CD4-positive, alpha-beta T cell treated with Interleukin-12 subunit alpha and Interleukin-12 subunit beta, for 1 hour (primary cell): ENCODE measurements at regions not wholly inside any gene's neighbourhood (a gene's known extent, or its start where the extent isn't known, plus 50 kb on each side); places are given as distances from the start of the nearest gene placed in this dataset.

Source experiments
- DNase-seq: peaks from one replicate; pipeline ENCODE4 v3.0.0-alpha.2; 2020

DNA sequence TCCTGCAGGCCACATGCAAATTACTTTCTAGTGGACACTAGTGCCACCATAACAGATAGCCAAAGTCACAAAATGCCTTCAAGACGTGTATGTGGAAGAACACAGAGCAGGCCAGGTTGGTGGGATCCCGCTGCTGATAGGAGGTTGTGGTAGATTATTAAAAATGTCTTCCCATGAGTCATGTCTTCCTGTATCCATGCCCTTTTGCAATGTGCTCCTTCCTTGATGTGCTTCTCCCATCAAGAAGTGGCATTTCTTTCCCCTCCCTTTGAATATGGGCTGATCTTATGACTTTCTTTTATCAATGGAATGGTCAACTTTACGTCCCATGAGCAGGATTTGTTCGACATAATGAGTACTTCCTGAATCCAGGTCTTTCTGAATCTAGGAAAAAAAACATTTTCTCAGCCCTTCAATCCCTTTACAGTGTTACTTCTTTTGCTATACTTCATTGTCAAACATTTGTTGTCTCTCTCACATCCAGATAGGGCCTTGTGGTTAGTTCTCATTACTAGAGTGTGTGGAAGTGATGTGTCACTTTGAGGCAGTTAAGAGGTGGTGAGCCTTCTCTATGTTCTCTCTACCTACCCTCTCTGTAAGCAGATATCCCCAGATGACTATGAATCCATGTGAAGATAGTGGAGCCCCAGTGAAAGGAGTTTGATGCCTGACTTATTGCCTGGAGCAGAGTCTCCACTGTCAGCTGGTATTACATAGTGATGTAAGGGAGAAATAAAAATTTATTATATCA is 519.2 kb upstream of the DIPK2B start:
- DNase-seq = no peak

DNA sequence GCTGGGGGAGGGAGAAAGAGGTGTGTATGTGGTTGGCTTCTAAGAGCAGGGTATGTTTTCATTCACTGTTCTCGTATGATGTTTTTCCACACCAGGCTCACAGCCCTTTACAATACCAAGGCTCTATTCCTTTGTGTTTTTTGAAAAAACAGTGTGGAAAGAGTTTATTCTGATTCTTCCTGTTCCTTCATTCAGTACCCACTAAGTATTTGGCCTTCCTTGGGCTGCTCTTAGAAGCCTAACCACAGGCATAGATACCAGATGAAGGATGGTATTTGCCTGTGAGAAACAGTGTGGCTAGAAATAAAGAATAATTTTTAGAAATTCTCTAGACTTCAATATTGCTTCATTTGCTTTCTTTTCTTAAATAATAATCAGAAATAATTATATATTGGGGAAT is 518.0 kb upstream of the DIPK2B start:
- no peak for DNase-seq

DNA sequence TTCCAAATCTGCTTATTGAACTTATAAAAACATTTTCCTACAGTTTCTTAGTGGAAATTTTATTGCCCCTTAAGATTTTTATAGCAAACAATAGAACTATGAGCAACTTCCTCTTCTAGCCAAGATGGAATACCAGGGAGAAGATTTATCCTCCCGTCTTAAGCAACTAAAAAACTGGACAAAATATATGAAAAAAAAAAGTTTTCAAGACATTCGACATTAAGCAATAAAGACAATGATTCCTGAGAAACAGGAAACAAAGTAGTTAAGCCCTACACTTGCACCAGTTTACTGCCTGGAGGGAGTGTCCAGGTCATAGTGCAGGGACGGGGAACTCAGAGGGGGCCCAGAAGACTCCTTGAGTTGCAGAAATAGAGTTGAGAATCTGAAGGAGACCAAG is 516.1 kb upstream of the DIPK2B start:
- no peak for DNase-seq

DNA sequence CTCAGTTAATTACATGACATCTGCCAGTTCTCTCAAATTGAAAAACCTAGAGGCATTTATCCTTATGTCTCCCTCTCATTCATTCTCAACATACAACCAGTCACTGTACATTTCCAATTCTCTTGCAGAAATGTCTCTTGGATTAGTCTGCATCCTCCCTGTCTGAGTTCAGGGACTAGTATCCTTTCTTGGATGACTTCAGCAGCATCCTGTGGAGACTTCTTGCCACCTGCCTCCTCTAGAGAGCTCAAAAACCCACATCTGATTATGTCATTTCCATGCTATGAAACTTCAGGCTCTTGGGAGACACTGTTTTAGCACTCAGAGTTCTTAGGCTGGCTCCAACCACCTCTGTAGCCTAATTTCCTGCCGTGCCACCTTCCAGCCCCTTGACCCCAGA is 515.1 kb upstream of the DIPK2B start:
- DNase-seq = no peak

DNA sequence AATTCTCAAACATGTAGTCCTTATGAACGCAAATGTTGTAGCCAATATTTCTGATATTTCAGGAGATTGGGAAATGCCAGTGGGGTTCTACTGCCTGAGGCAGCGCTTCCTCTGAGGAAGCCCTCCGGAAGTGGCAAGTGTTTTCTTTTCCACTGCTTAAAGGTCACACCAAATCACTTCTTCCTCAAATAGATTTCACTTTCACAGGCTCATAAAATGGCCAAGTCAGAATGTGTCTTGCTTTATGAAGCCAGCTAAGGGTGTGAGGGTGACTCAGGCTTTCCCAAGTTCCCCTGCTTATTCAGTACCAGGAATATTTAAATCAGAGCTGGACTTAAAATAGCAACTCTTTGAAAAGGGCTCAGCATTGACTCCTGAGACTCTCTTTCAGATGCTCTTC is 514.2 kb upstream of the DIPK2B start:
- no peak for DNase-seq

DNA sequence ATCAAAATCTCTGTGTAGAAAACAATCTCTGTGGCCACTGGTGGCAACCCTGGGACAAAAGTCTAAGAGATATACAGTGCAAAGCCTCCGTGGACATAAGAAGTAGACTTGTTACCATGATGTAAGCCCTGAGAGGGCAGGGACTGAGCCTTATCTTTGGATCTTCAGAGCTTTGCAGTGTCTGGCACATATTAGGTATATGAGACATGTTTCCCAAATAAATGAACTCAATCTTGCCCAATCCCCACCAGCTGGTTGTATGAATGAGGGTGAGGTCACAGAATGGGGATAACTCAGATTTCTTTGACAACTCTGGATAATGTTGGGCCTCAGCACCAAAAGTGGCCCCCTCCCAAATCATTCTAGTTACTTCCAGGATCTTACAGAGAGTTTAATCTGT is 511.4 kb upstream of the DIPK2B start:
- DNase-seq = no peak

DNA sequence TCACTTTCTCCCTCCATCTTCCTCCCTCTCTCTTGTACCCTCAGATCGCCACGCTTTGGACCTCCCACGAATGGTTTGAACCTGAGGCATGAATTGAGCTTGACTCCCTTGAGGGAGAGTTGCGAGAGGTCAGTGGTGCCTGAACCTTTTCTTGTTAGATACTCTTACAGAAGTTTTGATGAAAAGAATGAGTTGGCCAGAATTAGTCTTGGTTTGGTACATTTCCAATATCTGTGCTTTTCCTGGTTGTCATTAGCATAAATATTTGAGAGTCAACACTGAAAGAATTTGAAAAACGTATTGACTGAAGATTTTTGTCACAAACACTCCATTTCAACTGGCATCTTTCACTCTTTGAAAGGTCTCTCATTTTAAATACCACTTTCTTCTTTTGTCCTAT is 510.6 kb upstream of the DIPK2B start:
- no peak for DNase-seq

DNA sequence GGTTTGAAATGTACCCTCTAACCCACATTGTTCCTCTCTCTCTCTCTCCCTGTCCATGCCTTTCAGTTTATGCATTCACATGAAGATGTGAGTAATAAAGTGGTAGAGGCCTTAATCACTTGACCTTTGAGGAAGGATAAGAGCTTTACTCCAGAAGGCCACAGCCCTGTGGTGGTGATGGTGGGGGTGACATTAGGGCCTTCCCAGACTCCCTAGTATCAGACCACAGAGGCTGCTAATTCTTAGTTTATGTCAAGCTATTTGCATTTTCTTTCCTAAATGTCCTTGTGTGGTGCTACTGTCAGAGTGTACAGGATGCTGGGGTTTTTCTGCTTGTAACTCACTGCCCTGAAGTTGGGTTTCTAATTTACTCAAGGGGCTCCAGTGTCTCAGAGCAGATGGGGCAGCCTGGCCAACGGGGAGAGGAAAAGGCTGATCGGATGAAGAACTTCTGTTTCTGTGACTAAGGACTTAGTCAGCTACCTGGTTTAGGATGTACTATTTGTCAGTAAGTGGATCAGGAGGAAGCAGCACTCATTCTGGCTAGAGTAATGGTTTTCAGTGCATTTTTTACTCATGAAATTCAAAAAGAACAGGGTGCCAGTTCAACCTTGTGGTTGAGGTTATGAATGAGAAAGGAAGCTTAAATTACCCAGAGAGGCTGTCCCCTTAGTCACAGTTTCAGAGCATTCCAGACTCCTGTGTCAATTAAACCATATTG is 509.6 kb upstream of the DIPK2B start:
- DNase-seq = no peak

DNA sequence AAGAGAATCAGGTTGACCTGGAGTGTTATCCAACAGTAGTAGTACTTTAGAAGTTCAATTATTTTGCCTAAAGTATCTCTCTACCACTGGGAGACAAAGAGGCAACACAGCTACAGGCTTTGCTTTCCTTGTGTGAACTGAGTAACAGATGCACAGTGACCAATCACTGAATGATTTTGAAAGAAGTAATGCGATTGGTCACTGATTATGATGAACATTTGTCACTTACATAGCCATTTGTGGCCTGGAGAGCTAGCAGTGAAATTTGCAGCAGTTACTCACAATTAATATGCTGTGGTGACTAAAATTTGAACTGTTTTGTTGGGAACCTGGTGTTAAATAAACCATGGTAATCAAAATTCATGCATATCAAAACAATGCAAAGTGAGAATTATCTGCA is 508.7 kb upstream of the DIPK2B start:
- no peak for DNase-seq

DNA sequence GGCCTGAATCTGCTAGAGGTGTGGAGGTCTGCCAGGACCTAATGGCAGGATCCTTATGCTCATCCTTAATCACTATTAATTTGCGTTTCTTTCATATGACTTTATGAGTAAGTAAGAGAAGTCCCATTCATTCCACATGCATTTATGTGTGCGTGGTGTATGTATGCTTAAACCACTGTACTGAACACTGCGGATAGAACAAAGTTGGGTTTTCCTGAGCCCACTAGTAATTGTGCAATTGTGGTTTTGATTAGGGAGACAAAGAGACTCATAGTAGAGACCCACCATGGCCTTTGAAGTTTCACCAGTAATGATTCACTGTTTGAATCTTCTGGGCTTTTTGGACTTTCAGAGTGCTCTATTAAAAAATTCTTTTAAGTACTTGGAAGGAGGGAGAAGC is 498.5 kb upstream of the DIPK2B start:
- no peak for DNase-seq

DNA sequence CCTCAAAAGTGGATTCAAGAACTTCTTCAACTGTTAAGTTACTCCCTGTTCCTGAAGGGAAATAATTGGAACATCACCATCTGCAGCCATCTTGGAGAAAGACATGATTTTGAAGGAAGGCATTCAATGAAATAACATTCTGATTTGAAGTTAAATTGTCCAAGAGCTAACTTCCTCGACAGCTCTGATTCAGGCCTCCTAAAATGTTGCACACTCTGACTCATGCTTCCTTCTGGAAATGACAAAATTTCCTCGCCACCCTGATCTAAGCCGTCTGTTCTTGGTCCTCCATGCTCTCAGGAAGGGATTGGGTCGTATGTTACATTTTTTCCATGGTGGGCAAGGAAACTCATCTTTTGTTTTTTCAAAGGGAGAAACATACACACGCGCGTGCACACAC is 496.9 kb upstream of the DIPK2B start:
- no peak for DNase-seq

DNA sequence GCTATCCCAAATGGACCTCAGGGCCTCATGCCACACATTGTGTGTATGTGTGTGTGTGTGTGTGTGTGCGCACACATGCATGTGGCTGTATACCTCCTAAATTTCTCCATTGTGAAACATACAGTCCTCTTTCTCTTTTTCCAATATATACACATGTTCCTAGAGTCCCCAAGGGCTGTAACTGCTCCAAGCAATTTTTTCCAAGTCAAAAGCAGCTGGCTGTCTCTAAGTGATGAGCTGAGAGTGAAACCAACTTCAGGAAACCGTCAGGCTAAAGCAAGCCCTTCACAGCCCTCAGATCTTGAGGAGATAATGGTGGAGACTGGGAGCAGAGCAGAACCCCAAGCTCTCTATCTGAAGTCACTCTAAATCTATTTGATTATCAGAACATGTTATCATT is 496.1 kb upstream of the DIPK2B start:
- no peak for DNase-seq

DNA sequence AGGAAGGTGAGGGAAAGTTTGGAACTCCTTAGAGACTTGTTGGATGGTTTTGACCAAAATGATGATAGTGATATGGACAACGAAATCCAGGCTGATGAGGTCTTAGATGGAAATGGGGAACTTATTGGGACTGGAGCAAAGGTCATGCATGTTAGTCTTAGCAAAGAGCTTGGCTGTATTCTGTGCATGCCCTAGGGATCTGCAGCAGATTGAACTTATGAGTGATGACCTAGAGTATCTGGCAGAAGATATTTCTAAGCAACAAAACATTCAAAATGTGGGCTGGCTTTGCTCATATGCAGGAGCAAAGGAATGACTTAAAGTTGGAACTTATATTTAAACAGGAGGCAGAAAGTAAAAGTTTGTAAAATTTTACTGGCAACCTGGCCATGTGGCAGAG is 489.3 kb upstream of the DIPK2B start:
- DNase-seq = no peak

DNA sequence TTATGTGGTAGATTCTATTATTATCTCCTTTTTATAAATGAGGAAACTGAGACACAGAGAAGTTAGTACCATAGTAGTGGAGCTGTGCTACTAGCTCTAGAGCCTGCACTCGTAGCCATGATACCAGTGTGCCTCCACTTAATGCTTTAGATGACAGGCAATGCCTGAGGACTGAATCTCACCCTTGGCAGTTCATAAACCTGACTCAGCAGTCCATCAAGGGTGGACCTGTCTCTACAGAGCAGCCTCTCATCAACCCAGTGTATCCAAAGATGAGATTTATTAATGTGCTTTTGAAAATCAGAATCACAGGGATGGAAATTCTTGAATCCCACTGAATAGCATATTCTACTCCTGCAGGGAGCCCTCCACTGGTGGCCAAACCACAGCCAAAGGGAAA is 483.2 kb upstream of the DIPK2B start:
- DNase-seq = no peak

DNA sequence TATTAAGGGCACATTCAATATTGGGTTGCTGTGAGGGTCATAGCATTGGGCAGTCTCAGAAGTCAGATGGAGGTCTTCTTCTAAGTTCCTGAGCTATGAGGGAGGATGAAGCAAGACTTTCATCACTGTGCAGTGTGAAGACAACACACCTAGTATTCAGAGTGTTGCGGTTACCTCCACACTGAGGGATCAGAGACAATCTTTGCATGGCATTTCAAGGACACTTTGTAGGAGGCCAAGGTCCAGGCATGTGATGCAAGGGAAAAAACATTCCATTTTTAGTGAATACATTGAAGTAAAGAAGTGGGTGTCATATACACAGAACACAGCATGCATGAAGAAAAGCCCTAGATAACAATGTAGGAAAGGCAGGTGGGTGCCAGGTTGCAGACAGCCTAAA is 481.2 kb upstream of the DIPK2B start:
- no peak for DNase-seq

DNA sequence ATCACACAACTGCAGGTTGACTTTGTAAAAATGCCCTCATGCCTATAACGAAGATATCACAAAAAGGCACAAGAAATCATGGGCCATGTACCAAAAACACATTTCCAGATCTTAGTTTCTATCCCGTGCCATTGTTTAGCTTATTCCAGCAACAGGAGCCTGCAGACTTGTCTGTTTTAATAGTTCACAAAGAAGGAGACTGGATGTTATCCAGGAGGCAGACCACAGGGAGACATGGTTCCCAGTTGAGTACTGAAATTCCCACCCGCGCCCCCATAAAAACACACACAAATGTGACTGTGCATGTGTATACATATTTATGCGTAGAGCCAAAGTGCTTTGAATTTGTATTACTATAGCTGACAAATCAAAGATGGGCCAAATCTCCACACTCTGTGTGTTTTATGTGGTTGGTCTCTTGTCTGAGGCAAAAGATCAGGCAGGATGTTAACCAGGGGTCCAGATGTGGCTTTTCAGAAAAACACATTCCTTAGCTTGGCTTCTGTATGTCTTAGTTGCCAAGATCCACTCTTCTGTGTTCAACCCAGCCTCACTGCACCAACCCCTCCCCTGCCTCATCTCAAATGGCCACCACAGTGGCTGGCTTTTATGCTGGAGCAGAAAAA is 469.2 kb upstream of the DIPK2B start:
- DNase-seq = no peak

DNA sequence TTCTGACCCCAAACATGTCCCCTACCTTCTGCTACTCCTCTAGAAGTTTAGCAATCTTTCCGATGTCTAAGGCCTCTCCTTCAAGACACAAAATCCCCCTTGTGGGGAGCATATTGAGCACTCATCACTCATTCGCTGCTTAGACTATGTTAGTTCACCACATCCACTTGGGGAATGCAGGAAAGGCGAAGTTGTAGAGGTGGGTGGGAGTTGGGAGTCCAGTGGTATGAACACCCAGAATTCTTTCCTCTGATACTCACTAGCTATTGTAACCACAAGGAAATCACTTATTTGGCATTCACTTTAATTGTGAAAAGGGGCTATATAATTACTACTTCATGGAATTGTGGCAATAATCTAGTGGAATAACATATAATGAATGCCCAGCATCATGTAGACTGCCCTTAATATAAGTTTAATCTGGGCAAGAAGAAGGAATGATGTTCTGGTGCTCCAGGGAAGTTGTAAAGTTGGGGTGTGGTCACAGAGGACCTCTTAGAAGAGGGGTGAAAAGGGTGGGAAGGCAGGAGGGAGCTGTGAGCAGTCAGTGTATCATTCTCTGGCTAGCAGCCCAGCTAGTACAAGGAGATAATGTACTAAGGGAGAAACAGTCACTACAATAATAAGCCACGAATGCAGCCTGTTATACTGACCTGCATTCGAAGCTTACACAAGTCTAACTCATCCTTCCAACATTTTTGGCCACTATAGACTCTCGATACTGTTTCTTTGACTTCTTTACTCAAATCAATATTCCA is 468.2 kb upstream of the DIPK2B start:
- no peak for DNase-seq

DNA sequence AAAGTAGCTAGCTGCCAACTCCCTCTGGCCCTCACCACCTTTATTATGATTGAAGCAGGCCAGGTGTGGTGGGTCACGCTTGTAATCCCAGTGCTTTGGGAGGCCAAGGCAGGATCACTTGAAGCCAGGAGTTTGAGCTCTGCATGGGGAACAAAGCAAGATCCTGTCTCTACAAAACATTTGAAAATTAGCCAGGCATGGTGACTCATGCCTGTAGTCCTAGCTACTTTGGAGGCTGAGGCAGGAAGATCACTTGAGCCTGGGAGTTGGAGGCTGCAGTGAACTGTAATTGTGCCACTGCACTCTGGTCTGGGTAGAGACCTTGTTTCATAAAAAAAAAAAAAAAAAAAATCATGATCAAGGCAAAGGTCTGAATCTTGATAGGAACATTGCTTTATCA is 467.0 kb upstream of the DIPK2B start:
- no peak for DNase-seq

DNA sequence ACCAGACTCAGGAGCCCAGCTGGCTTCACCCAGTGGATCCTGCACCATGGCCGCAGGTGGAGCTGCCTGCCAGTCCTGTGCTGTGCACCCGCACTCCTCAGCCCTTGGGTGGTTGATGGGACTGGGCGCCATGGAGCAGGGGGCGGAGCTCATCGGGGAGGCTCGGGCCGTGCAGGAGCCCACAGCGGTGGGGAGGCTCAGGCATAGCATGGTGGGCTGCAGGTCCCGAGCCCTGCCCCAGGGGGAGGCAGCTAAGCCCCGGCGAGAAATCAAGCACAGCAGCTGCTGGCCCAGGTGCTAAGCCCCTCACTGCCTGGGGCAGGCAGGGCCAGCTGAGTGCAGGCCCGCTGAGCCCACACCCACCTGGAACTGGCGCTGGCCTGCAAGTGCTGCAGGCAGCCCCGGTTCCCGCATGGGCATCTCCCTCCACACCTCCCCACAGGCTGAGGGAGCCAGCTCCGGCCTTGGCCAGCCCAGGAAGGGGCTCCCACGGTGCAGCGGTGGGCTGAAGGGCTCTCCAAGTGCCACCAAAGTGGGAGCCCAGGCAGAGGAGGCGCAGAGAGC is 464.1 kb upstream of the DIPK2B start:
- no peak for DNase-seq

DNA sequence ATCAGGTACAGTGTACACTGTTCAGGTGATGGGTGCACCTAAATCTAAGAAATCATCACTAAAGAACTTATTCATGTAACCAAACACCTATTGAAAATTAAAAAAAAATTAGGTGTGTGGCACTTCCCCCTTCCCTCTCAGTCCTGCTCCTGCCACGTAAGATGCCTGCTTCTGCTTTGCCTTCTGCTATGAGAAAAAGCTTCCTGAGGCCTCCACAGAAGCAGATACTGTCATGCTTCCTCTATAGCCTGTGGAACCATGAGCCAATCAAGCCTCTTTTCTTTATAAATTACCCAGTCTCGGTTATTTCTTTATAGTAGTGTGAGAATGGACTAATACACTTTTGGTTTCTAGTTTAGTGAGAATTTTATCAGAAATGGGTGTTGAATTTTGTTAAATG is 459.8 kb upstream of the DIPK2B start:
- no peak for DNase-seq

DNA sequence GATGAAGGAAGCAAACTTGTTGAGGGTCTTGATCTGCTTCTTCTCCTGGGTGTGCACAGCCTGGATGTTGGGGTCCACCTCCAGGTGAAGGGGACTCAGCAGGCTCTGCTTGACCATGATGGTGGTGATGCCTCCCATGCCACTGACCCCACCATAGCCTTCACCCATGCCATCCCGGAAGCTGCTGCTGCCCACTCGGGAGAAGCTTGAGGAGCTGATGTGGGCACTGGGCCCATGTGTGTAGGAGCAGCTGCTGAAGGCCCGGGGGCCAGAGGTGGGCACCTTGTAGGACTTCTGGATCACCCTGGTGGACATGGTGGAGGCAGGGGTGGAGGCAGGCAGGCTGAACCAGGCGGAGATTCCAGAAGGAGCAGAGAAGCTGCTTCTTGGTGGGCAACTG is 432.7 kb upstream of the DIPK2B start:
- no peak for DNase-seq

DNA sequence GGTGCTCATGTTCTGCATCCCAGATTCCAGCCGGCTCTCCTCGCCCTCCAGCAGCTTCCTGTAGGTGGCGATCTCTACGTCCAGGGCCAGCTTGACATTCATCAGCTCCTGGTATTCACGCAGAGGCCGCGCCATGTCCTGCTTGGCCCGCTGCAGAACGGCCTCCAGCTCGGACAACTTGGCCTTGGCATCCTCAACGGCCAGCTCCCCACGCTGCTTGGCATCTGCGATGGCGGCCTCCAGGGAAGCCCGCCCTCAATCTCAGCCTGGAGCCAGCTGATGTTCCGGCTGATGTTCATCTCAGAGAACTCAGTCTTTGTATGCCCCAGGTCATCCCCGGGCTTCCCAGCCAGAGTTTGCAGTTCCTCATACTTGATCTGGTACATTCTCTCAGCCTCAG is 431.8 kb upstream of the DIPK2B start:
- DNase-seq = no peak

DNA sequence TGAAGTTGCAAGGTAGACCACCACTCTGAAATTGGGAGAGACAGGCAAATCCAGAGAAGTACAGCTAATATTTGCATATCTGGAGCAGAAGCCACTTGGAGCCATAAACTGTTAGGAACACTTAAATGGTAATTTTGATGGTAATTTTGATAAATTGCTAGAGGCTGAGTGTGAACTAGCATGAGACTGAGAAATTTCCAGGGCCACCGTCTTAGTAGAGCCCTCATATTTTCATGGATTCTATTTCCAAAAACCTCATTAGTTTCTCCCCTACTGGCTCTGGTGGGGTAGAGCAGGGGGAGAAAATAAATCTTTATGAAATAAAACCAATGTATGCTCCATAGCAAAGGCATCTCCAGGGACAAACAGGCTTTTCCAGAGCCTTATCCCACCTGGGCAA is 429.4 kb upstream of the DIPK2B start:
- no peak for DNase-seq
